GM12892 (cell line): ENCODE measurements at regions not wholly inside any gene's neighbourhood (a gene's known extent, or its start where the extent isn't known, plus 50 kb on each side); places are given as distances from the start of the nearest gene placed in this dataset.

ENCODE experiments used
- POLR2A ChIP-seq: IDR thresholded peaks from 2 replicates; pipeline ENCODE4 v1.6.1; 2011; ENCODE audit warnings: low read depth, low read length, control low read depth
- POLR2AphosphoS5 ChIP-seq: IDR thresholded peaks from 2 replicates; pipeline ENCODE4 v1.6.1; 2011; ENCODE audit warnings: low read depth, low read length, control low read depth
- TAF1 ChIP-seq: IDR thresholded peaks from 2 replicates; pipeline ENCODE4 v1.6.1; 2011; ENCODE audit warnings: low read depth, mild to moderate bottlenecking, control low read depth, low read length, borderline replicate concordance

GRCh38 chr2:147760984-147761383 lies 83.8 kb upstream of the ACVR2A start:
- no peak for TF ChIP-seq POLR2A
- TF ChIP-seq POLR2AphosphoS5, result no peak
- no peak for TF ChIP-seq TAF1
